ENCODE measurements at regions not wholly inside any gene's neighbourhood (a gene's known extent, or its start where the extent isn't known, plus 50 kb on each side); places are given as distances from the start of the nearest gene placed in this dataset.

- no peaks in the 10 kb centered on the region for H3K4me1 ChIP-seq
- TF ChIP-seq CTCF (IDR thresholded peaks at IDR 0.05), result no peak
Observed at GRCh38 chr16:51085271-51085670, 65.8 kb downstream of the SALL1 start.

GRCh38 chr16:51084074-51084928 is 66.8 kb downstream of the SALL1 start:
- H3K4me3 ChIP-seq, result no peak overlapping the region
- no peak for TF ChIP-seq CTCF (IDR thresholded peaks at IDR 0.05)
- no peaks in the 10 kb centered on the region for H3K36me3 ChIP-seq
- ATAC-seq (no peak), DNase-seq (no peak)
- no peaks in the 10 kb centered on the region for H3K27me3 ChIP-seq
- no peak overlapping the region for H3K27ac ChIP-seq
- intact Hi-C loops (cut with DNase I), result no loop called here
- no peaks in the 10 kb centered on the region for H3K9me3 ChIP-seq
- no peaks in the 10 kb centered on the region for H3K4me1 ChIP-seq

More at GRCh38 chr16:51085271-51085670, 65.8 kb downstream of the SALL1 start:
- no peak for ATAC-seq
- intact Hi-C loops (cut with DNase I), result no loop called here
- no peak overlapping the region for H3K4me3 ChIP-seq
- DNase-seq, result no peak
- H3K36me3 ChIP-seq, result no peaks in the 10 kb centered on the region
- H3K27ac ChIP-seq, result no peak overlapping the region
- H3K27me3 ChIP-seq, result no peaks in the 10 kb centered on the region
- H3K9me3 ChIP-seq, result no peaks in the 10 kb centered on the region

GRCh38 chr16:51072591-51072990 is 78.5 kb downstream of the SALL1 start:
- H3K27me3 ChIP-seq, result no peaks in the 10 kb centered on the region
- no peak for DNase-seq
- H3K4me3 ChIP-seq, result no peak overlapping the region
- no peak for ATAC-seq
- no peak overlapping the region for H3K27ac ChIP-seq
- no peaks in the 10 kb centered on the region for H3K9me3 ChIP-seq
- no peaks in the 10 kb centered on the region for H3K4me1 ChIP-seq
- no peaks in the 10 kb centered on the region for H3K36me3 ChIP-seq
- intact Hi-C loops (cut with DNase I), result no loop called here
- no peak for TF ChIP-seq CTCF (IDR thresholded peaks at IDR 0.05)

GRCh38 chr16:51071326-51071725 is 79.7 kb downstream of the SALL1 start:
- Histone ChIP-seq H3K4me3 (no peak overlapping the region), H3K27me3 (no peaks in the 10 kb centered on the region), H3K27ac (no peak overlapping the region), H3K36me3 (no peaks in the 10 kb centered on the region), H3K4me1 (no peaks in the 10 kb centered on the region), H3K9me3 (no peaks in the 10 kb centered on the region)
- ATAC-seq (no peak), DNase-seq (no peak)
- intact Hi-C loops (cut with DNase I), result no loop called here
- TF ChIP-seq CTCF (IDR thresholded peaks at IDR 0.05), result no peak

- TF ChIP-seq CTCF (IDR thresholded peaks at IDR 0.05), result no peak
- H3K4me3 ChIP-seq, result no peak overlapping the region
- no peaks in the 10 kb centered on the region for H3K27me3 ChIP-seq
- intact Hi-C loops (cut with DNase I), result no loop called here
- H3K36me3 ChIP-seq, result no peaks in the 10 kb centered on the region
- DNase-seq (no peak), ATAC-seq (no peak)
- H3K27ac ChIP-seq, result no peak overlapping the region
- H3K4me1 ChIP-seq, result no peaks in the 10 kb centered on the region
- H3K9me3 ChIP-seq, result no peaks in the 10 kb centered on the region
Observed at GRCh38 chr16:51067352-51067751, 83.7 kb downstream of the SALL1 start.
